ENCODE measurements at regions not wholly inside any gene's neighbourhood (a gene's known extent, or its start where the extent isn't known, plus 50 kb on each side); places are given as distances from the start of the nearest gene placed in this dataset.

- ATAC-seq, result no peak
Measured at GRCh38 chr11:128259816-128260215, 327.5 kb downstream of the ETS1 start.

- ATAC-seq, result no peak
Measured at GRCh38 chr11:128254941-128255340, 332.4 kb downstream of the ETS1 start.

GRCh38 chr11:128251140-128251539 lies 336.2 kb downstream of the ETS1 start:
- ATAC-seq, result no peak

- no peak for ATAC-seq
Measured at GRCh38 chr11:128250482-128250881, 336.9 kb downstream of the ETS1 start.

- no peak for ATAC-seq
Measured at GRCh38 chr11:128246810-128247594, 340.4 kb downstream of the ETS1 start.

- ATAC-seq, result no peak
Measured at GRCh38 chr11:128246364-128246801, 341.0 kb downstream of the ETS1 start.

- ATAC-seq, result no peak
Measured at GRCh38 chr11:128244871-128245270, 342.5 kb downstream of the ETS1 start.

- no peak for ATAC-seq
Measured at GRCh38 chr11:128242451-128242850, 344.9 kb downstream of the ETS1 start.

- no peak for ATAC-seq
Measured at GRCh38 chr11:128240546-128240945, 346.8 kb downstream of the ETS1 start.

- peak in 1 of 2 donors; percentile 9 for ATAC-seq
Measured at GRCh38 chr11:128239306-128239705, 348.1 kb downstream of the ETS1 start.

GRCh38 chr11:128238521-128239265 lies 348.7 kb downstream of the ETS1 start:
- ATAC-seq, result peak; percentile 93

GRCh38 chr11:128236506-128237498 lies 350.6 kb downstream of the ETS1 start:
- ATAC-seq, result no peak

GRCh38 chr11:128235958-128236357 lies 351.4 kb downstream of the ETS1 start:
- ATAC-seq, result no peak

GRCh38 chr11:128235426-128235825 lies 351.9 kb downstream of the ETS1 start:
- ATAC-seq, result no peak

- ATAC-seq, result no peak
Measured at GRCh38 chr11:128234143-128234542, 353.2 kb downstream of the ETS1 start.

- ATAC-seq, result peak; percentile 62 to 64
Measured at GRCh38 chr11:128232588-128232987, 354.8 kb downstream of the ETS1 start.

GRCh38 chr11:128231845-128232410 lies 355.4 kb downstream of the ETS1 start:
- ATAC-seq, result peak; percentile 33 to 46

GRCh38 chr11:128227466-128227865 lies 359.9 kb downstream of the ETS1 start:
- peak; percentile 85 to 89 for ATAC-seq

GRCh38 chr11:128226106-128226716 lies 361.1 kb downstream of the ETS1 start:
- ATAC-seq, result no peak

GRCh38 chr11:128222245-128222884 lies 365.0 kb downstream of the ETS1 start:
- ATAC-seq, result no peak

GRCh38 chr11:128219731-128220120 lies 367.6 kb downstream of the ETS1 start:
- no peak for ATAC-seq
